ENCODE measurements at regions not wholly inside any gene's neighbourhood (a gene's known extent, or its start where the extent isn't known, plus 50 kb on each side); places are given as distances from the start of the nearest gene placed in this dataset.

- no peak for DNase-seq (ENCODE audit: low read depth)
These were observed 71.7 kb upstream of the WDR75 start for GRCh38 chr2:189369566-189369965.

GRCh38 chr2:189370719-189371118 is 70.6 kb upstream of the WDR75 start:
- no peak for DNase-seq (ENCODE audit: low read depth)

GRCh38 chr2:189372688-189373257 is 68.5 kb upstream of the WDR75 start:
- DNase-seq (ENCODE audit: low read depth), result no peak

GRCh38 chr2:189374481-189374880 is 66.8 kb upstream of the WDR75 start:
- no peak for DNase-seq (ENCODE audit: low read depth)

- DNase-seq (ENCODE audit: low read depth), result no peak
These were observed 65.4 kb upstream of the WDR75 start for GRCh38 chr2:189375842-189376241.

- peak; percentile 67 for DNase-seq (ENCODE audit: low read depth)
These were observed 62.0 kb upstream of the WDR75 start for GRCh38 chr2:189379287-189379630.

- DNase-seq (ENCODE audit: low read depth), result no peak
These were observed 61.5 kb upstream of the WDR75 start for GRCh38 chr2:189379731-189380261.

GRCh38 chr2:189382668-189383067 is 58.6 kb upstream of the WDR75 start:
- no peak for DNase-seq (ENCODE audit: low read depth)

- DNase-seq (ENCODE audit: low read depth), result no peak
These were observed 54.5 kb upstream of the WDR75 start for GRCh38 chr2:189386741-189387140.

- DNase-seq (ENCODE audit: low read depth), result no peak
These were observed 50.1 kb upstream of the WDR75 start for GRCh38 chr2:189391201-189391600.
